ENCODE measurements at regions not wholly inside any gene's neighbourhood (a gene's known extent, or its start where the extent isn't known, plus 50 kb on each side); places are given as distances from the start of the nearest gene placed in this dataset.
A peak's percentile ranks its signal among the peaks of the same experiment; 100 is the strongest.

DNA sequence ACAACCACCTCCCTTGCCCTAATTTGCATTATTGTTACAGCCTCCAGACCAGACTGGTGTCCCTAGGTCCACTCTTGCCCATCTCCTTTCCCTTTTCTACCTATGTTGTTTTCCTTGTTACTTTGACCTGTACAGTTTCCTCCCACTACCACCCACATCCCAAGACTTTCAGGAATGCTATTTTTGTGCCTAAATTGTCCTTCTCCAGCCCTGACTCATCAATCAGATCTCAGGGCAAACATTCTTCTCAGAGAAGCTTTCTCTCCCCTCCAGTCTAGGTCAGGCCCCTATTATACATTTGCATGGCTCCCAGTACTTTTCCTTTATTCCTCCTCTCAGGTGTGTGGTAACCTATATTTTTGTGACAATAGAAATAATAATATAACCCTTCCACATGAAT, 241.5 kb downstream of the IGSF11 start:
- Histone ChIP-seq H3K36me3 (no peaks in the 10 kb centered on the region), H3K27me3 (no peaks in the 10 kb centered on the region), H3K4me3 (no peak overlapping the region), H3K4me1 (no peaks in the 10 kb centered on the region), H3K27ac (no peak overlapping the region), H3K9me3 (no peaks in the 10 kb centered on the region)
- TF ChIP-seq POLR2AphosphoS5 (IDR thresholded peaks at IDR 0.05), result no peak
- TF ChIP-seq EP300 (IDR thresholded peaks at IDR 0.05), result no peak
- TF ChIP-seq POLR2A (IDR thresholded peaks at IDR 0.05), result no peak
- no peak for ATAC-seq

DNA sequence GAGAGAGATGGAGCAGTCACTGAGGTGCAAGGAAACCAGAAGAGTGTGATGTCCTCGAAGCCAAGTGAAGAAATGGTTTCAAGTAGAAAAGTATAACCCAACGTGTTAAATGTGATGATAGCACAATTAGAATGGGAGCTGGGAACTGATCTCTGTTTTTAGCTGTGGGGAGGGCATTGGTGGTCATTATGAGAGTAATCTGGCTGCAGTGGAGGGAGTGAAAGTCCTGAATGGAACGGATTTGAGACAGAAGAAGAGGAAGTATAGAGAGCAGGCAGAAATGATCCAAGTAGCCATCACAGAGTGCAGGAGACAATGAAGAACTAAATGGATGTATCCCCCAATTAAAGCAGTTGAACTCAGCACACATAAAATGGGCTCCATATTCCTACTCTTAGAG, 235.3 kb downstream of the IGSF11 start:
- TF ChIP-seq EP300 (IDR thresholded peaks at IDR 0.05), result no peak
- Histone ChIP-seq H3K27ac (no peak overlapping the region), H3K9me3 (no peaks in the 10 kb centered on the region), H3K4me1 (no peaks in the 10 kb centered on the region), H3K36me3 (no peaks in the 10 kb centered on the region), H3K4me3 (no peak overlapping the region), H3K27me3 (no peaks in the 10 kb centered on the region)
- WGBS, 2 donors (ENCODE audit: low coverage in 1 of 2), result 79 to 88% methylated on average over 3 of the region's 3 CpGs
- ATAC-seq, result no peak

DNA sequence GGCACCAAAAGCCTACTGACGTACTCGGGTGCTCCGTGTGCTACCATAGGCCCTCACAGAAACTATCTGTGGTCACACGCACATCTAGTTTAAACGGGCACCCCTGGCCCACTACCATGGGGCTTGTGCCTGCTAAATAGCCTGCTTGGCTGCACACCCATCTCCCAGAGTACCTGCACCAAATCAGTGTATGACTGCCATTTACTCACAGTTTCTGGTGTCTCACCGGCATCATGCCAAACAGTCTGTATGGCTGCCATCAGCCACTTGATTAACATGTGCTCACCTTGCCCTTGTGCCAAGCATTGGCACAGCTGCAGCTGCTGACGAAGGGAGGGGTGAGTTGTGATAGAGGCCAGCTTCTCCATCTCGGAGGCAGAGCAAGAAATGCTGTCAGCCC, 232.7 kb downstream of the IGSF11 start:
- no peak for TF ChIP-seq POLR2A (IDR thresholded peaks at IDR 0.05)
- peak; percentile 19 for ATAC-seq
- Histone ChIP-seq H3K4me3 (no peak overlapping the region), H3K4me1 (no peaks in the 10 kb centered on the region), H3K27ac (no peak overlapping the region), H3K36me3 (no peaks in the 10 kb centered on the region), H3K27me3 (no peaks in the 10 kb centered on the region), H3K9me3 (no peaks in the 10 kb centered on the region)
- WGBS, 2 donors (ENCODE audit: low coverage in 1 of 2), result 57 to 58% methylated on average over 3 to 7 of the region's 8 CpGs

DNA sequence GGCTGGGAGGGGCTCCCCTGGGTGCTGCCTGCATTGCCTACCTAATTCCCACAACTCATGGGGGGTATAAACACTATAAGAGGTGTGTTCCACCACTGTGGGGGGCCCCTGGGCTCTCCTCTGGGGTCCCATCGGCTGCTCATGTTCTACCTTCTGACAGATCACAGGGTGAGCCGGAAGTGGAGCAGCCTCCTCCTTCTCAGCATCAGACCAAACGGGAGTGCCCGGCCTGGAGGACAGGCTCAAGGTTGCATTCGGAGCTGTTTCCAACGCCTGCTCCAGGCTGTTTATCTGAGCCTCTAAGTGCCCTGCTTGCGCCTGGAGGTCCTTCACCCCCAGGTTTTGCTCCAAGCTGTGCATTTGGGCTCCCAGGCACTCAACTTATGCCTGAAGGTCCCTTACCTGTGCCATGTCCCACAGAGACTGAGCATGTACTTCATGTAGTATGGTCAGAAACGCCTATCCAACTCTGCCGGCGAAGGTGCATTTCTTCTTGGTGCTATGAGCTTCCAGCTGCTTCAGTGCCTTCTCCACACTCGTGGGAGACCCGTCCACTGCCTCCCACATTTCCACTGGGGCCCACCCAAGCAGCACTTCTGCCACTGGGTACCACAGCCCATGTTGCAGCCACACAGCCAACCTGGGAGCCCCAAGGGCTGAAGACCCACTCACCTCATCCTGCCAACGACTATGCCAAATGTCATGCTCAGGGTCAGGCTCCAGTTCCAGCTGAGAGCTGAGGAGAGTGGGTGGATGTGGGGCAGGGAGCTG, 232.1 kb downstream of the IGSF11 start:
- Histone ChIP-seq H3K27me3 (no peaks in the 10 kb centered on the region), H3K4me3 (no peak overlapping the region), H3K27ac (no peak overlapping the region), H3K36me3 (no peaks in the 10 kb centered on the region), H3K9me3 (no peaks in the 10 kb centered on the region), H3K4me1 (no peaks in the 10 kb centered on the region)
- WGBS, 2 donors (ENCODE audit: low coverage in 1 of 2), result 71 to 100% methylated on average over 1 of the region's 13 CpGs
- ATAC-seq, result no peak
- TF ChIP-seq, protein P1, sequence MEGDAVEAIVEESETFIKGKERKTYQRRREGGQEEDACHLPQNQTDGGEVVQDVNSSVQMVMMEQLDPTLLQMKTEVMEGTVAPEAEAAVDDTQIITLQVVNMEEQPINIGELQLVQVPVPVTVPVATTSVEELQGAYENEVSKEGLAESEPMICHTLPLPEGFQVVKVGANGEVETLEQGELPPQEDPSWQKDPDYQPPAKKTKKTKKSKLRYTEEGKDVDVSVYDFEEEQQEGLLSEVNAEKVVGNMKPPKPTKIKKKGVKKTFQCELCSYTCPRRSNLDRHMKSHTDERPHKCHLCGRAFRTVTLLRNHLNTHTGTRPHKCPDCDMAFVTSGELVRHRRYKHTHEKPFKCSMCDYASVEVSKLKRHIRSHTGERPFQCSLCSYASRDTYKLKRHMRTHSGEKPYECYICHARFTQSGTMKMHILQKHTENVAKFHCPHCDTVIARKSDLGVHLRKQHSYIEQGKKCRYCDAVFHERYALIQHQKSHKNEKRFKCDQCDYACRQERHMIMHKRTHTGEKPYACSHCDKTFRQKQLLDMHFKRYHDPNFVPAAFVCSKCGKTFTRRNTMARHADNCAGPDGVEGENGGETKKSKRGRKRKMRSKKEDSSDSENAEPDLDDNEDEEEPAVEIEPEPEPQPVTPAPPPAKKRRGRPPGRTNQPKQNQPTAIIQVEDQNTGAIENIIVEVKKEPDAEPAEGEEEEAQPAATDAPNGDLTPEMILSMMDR (IDR thresholded peaks at IDR 0.05), result no peak
- no peak for TF ChIP-seq EP300 (IDR thresholded peaks at IDR 0.05)

- Histone ChIP-seq H3K4me3 (no peak overlapping the region), H3K4me1 (no peaks in the 10 kb centered on the region), H3K36me3 (no peaks in the 10 kb centered on the region), H3K27me3 (no peaks in the 10 kb centered on the region), H3K9me3 (no peaks in the 10 kb centered on the region), H3K27ac (no peak overlapping the region)
- TF ChIP-seq POLR2A (IDR thresholded peaks at IDR 0.05) (no peak), POLR2AphosphoS5 (IDR thresholded peaks at IDR 0.05) (no peak), EP300 (IDR thresholded peaks at IDR 0.05) (no peak)
- TF ChIP-seq, protein P1 (IDR thresholded peaks at IDR 0.05), result no peak
- 40 to 92% methylated on average over 2 of the region's 3 CpGs for WGBS, 2 donors (ENCODE audit: low coverage in 1 of 2)
- ATAC-seq, result no peak
Measured at GRCh38 chr3:118803096-118803476, 231.6 kb downstream of the IGSF11 start.

GRCh38 chr3:118805007-118805406, 229.6 kb downstream of the IGSF11 start:
- WGBS, 2 donors (ENCODE audit: low coverage in 1 of 2), result 17 to 39% methylated on average over 2 of the region's 2 CpGs
- Histone ChIP-seq H3K9me3 (no peaks in the 10 kb centered on the region), H3K27ac (no peak overlapping the region), H3K4me1 (no peaks in the 10 kb centered on the region), H3K27me3 (peaks cover 5% of the 10 kb centered on the region), H3K4me3 (no peak overlapping the region), H3K36me3 (no peaks in the 10 kb centered on the region)
- ATAC-seq, result no peak
- no peak for TF ChIP-seq POLR2AphosphoS5 (IDR thresholded peaks at IDR 0.05)
- TF ChIP-seq POLR2A (IDR thresholded peaks at IDR 0.05), result no peak
- no peak for TF ChIP-seq EP300 (IDR thresholded peaks at IDR 0.05)
- TF ChIP-seq, protein P1 (IDR thresholded peaks at IDR 0.05), result no peak
